PC-9 (cell line): ENCODE measurements at regions not wholly inside any gene's neighbourhood (a gene's known extent, or its start where the extent isn't known, plus 50 kb on each side); places are given as distances from the start of the nearest gene placed in this dataset.

Source experiments
- BruUV-seq: library from RNA; stranded (reverse); fragments of 400-500 nt; replicated peaks from 2 replicates; lab custom pipeline; 2021; lab: Mats Ljungman, UMichigan
- CTCF ChIA-PET: fragments of 300-600 bp; sonication (Branson Sonifier 250); formaldehyde crosslinking; loops from one replicate; lab custom pipeline; 2022; ENCODE audit warnings: antibody characterized with exemption; lab: Charles Lee
- POLR2A ChIA-PET: fragments of 300-600 bp; sonication (Branson Sonifier 250); formaldehyde crosslinking; loops from one replicate; lab custom pipeline; 2022; ENCODE audit warnings: antibody characterized with exemption; ENCODE audit not compliant: unreplicated experiment; lab: Charles Lee
- DNase-seq, 2 experiments: peaks; one replicate each; pipeline versions ENCODE4 v3.0.0 to v3.0.0-alpha.2; 2015 to 2022; ENCODE audit warnings: mixed read lengths in 1 of 2
- H2AFZ ChIP-seq: fragments of 200-600 bp; sonication (generic); 2 replicates; pipeline ENCODE4 v1.8.1; 2017; ENCODE audit warnings: antibody characterized with exemption
- H3F3A ChIP-seq: fragments of 200-600 bp; sonication (generic); 2 replicates; pipeline ENCODE4 v1.8.1; 2017; ENCODE audit warnings: antibody characterized with exemption, mild to moderate bottlenecking, low read depth; ENCODE audit not compliant: insufficient read depth
- H3K27ac ChIP-seq: fragments of 200-600 bp; sonication (generic); 2 replicates; pipeline ENCODE4 v1.6.1; 2016; ENCODE audit warnings: mixed run types
- H3K27me3 ChIP-seq: fragments of 200-600 bp; sonication (generic); 2 replicates; pipeline ENCODE4 v1.6.1; 2016; ENCODE audit warnings: low read depth, mixed run types; ENCODE audit not compliant: insufficient read depth
- H3K36me3 ChIP-seq: fragments of 200-600 bp; sonication (generic); 2 replicates; pipeline ENCODE4 v1.6.1; 2016; ENCODE audit warnings: low read depth, mixed run types
- H3K4me1 ChIP-seq: fragments of 200-600 bp; sonication (generic); replicated peaks from 2 replicates; pipeline ENCODE4 v1.6.1; 2016; ENCODE audit warnings: mixed run types; ENCODE audit not compliant: insufficient read depth
- H3K4me2 ChIP-seq: fragments of 200-600 bp; sonication (generic); 2 replicates; pipeline ENCODE4 v1.6.1; 2017; ENCODE audit warnings: mixed run types
- H3K4me3 ChIP-seq: fragments of 200-600 bp; sonication (generic); 2 replicates; pipeline ENCODE4 v1.6.1; 2016; ENCODE audit warnings: mixed run types
- H3K79me2 ChIP-seq: fragments of 200-600 bp; sonication (generic); 2 replicates; pipeline ENCODE4 v1.6.1; 2017; ENCODE audit warnings: low read depth, mixed run types
- H3K9me2 ChIP-seq: fragments of 200-600 bp; sonication (generic); 2 replicates; pipeline ENCODE4 v1.8.1; 2017; ENCODE audit warnings: mild to moderate bottlenecking; ENCODE audit not compliant: insufficient read depth
- H3K9me3 ChIP-seq: fragments of 200-600 bp; sonication (generic); 2 replicates; pipeline ENCODE4 v1.8.1; 2016; ENCODE audit warnings: low read depth; ENCODE audit not compliant: insufficient read depth
- H4K20me1 ChIP-seq: fragments of 200-600 bp; sonication (generic); 2 replicates; pipeline ENCODE4 v1.8.1; 2017; ENCODE audit not compliant: insufficient read depth
- CTCF ChIP-seq: fragments of 200-600 bp; sonication (generic); conservative IDR thresholded peaks from 2 replicates; pipeline ENCODE4 v1.6.1; 2017; ENCODE audit warnings: mixed run types, antibody characterized with exemption, mild to moderate bottlenecking, moderate library complexity
- EZH2 ChIP-seq: fragments of 200-600 bp; sonication (generic); IDR thresholded peaks from 2 replicates; pipeline ENCODE4 v1.8.0; 2017; ENCODE audit warnings: antibody characterized with exemption, low read depth
- intact Hi-C: fragments of 100-400 bp; cut with micrococcal nuclease; formaldehyde crosslinking; loops from one replicate; pipeline ENCODE4 v1.10.0; 2022; ENCODE audit not compliant: unreplicated experiment

- no peaks in the 10 kb centered on the region for H3F3A ChIP-seq
- no peaks in the 10 kb centered on the region for H3K79me2 ChIP-seq
- H3K4me2 ChIP-seq: no peak overlapping the region
- intact Hi-C loops: no loop called here
- H3K36me3 ChIP-seq: no peaks in the 10 kb centered on the region
- H3K4me1 ChIP-seq: no peaks in the 10 kb centered on the region
- no peaks in the 10 kb centered on the region for H3K27me3 ChIP-seq
- no peak for DNase-seq
- BruUV-seq: no TSS peak
- no peak for TF ChIP-seq EZH2
- no peak for TF ChIP-seq CTCF
- CTCF ChIA-PET: no interaction called here
- no peak overlapping the region for H3K27ac ChIP-seq
- no peaks in the 10 kb centered on the region for H3K9me3 ChIP-seq
- POLR2A ChIA-PET: no interaction called here
- H2AFZ ChIP-seq: no peak overlapping the region
- no peaks in the 10 kb centered on the region for H4K20me1 ChIP-seq
- no peaks in the 10 kb centered on the region for H3K9me2 ChIP-seq
- H3K4me3 ChIP-seq: no peak overlapping the region
Observed at GRCh38 chr6:156652231-156652750, 124.9 kb upstream of the ARID1B start.

DNA sequence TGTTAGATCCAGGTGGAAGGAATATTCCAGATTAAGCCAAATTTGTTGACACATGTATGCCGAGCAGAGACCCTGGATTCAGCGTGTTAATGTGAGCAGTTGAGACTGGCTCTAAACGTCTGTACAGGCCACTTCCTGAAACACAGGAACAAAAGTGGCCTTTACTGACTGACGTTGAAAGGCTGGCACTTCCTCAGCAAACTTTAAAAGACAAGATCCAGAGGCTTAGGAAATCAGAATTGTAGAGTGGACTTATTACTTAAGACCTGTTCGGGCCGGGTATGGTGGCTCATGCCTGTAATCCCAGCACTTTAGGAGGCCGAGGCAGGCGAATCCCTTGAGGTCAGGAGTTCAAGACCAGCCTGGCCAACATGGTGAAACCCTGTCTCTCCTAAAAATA is 125.7 kb upstream of the ARID1B start:
- Histone ChIP-seq H3K9me2 (no peaks in the 10 kb centered on the region), H3K4me3 (no peak overlapping the region), H3K36me3 (no peaks in the 10 kb centered on the region), H3K27ac (no peak overlapping the region), H3K9me3 (no peaks in the 10 kb centered on the region), H4K20me1 (no peaks in the 10 kb centered on the region), H3F3A (no peaks in the 10 kb centered on the region), H3K4me1 (no peaks in the 10 kb centered on the region), H2AFZ (no peak overlapping the region), H3K27me3 (no peaks in the 10 kb centered on the region), H3K4me2 (no peak overlapping the region), H3K79me2 (no peaks in the 10 kb centered on the region)
- ChIA-PET CTCF (no interaction called here), POLR2A (no interaction called here)
- TF ChIP-seq EZH2: no peak
- no peak for TF ChIP-seq CTCF
- BruUV-seq: no TSS peak
- intact Hi-C loops: no loop called here
- no peak for DNase-seq

DNA sequence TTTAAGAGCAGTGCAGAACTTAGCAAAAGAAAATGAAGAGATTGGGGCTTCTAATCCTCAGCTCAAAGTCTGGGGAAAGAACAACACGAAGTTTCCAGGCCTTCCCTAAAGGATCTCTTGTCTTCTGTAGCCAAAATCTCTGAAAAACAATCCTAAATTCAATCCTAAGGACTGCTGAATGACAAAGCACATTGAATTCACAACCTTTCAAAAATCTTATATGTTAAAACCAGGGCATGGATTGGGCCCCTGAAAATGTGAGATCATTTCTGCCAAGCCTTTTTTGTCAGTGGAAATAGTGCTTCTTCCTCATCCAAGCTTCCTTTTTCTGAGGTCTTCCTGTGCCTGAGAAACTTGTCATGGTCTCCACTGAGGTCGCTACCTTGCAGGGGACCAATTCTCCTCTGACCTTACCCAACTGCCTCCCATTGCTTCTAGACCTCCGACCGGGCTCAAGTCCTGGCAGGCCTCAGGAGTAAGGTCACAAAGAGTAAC is 126.2 kb upstream of the ARID1B start:
- Histone ChIP-seq H3K4me3 (no peak overlapping the region), H3K27ac (no peak overlapping the region), H3F3A (no peaks in the 10 kb centered on the region), H2AFZ (no peak overlapping the region), H3K4me2 (no peak overlapping the region), H4K20me1 (no peaks in the 10 kb centered on the region), H3K36me3 (no peaks in the 10 kb centered on the region), H3K9me3 (no peaks in the 10 kb centered on the region), H3K4me1 (no peaks in the 10 kb centered on the region), H3K9me2 (no peaks in the 10 kb centered on the region), H3K27me3 (no peaks in the 10 kb centered on the region), H3K79me2 (no peaks in the 10 kb centered on the region)
- ChIA-PET CTCF (no interaction called here), POLR2A (no interaction called here)
- no TSS peak for BruUV-seq
- intact Hi-C loops: no loop called here
- DNase-seq: no peak
- TF ChIP-seq CTCF: no peak
- TF ChIP-seq EZH2: no peak
